Chondrocyte (in vitro differentiated cells): ENCODE measurements at regions not wholly inside any gene's neighbourhood (a gene's known extent, or its start where the extent isn't known, plus 50 kb on each side); places are given as distances from the start of the nearest gene placed in this dataset.
A peak's percentile ranks its signal among the peaks of the same experiment; 100 is the strongest.

Experiments
- DNase-seq: peaks from one replicate; pipeline ENCODE4 v3.0.0; 2021; ENCODE audit warnings: mixed read lengths, low spot score
- H3K27ac Mint-ChIP-seq: one replicate; pipeline ENCODE4 v1.8.0; 2021; ENCODE audit warnings: mild to moderate bottlenecking, moderate library complexity, mixed read lengths; ENCODE audit not compliant: unreplicated experiment
- H3K27me3 Mint-ChIP-seq: 2 replicates; pipeline ENCODE4 v1.8.0; 2021; ENCODE audit warnings: low read depth, mixed read lengths
- H3K36me3 Mint-ChIP-seq: 2 replicates; pipeline ENCODE4 v1.8.0; 2021; ENCODE audit warnings: low read depth, mixed read lengths
- H3K4me1 Mint-ChIP-seq: 2 replicates; pipeline ENCODE4 v1.8.0; 2021; ENCODE audit warnings: low read depth, mild to moderate bottlenecking, mixed read lengths
- H3K4me3 Mint-ChIP-seq: one replicate; pipeline ENCODE4 v1.8.0; 2021; ENCODE audit warnings: mild to moderate bottlenecking, moderate library complexity, mixed read lengths; ENCODE audit not compliant: unreplicated experiment
- H3K9me3 Mint-ChIP-seq: 2 replicates; pipeline ENCODE4 v1.8.0; 2021; ENCODE audit warnings: low read depth, mixed read lengths
- TF ChIP-seq, protein P1 (sequence below): fragments of 200-600 bp; sonication (generic); IDR thresholded peaks from 2 replicates; pipeline ENCODE4 v1.5.0; 2021; ENCODE audit warnings: antibody characterized with exemption, mild to moderate bottlenecking, moderate library complexity

GRCh38 chr3:159128628-159129027 lies 326.8 kb downstream of the MFSD1 start:
- Mint-ChIP-seq H3K9me3 (peaks cover 4% of the 10 kb centered on the region), H3K36me3 (no peaks in the 10 kb centered on the region), H3K4me3 (no peak overlapping the region), H3K27ac (no peak overlapping the region), H3K4me1 (no peaks in the 10 kb centered on the region), H3K27me3 (peaks cover 29% of the 10 kb centered on the region)
- DNase-seq = no peak
- TF ChIP-seq, protein P1, sequence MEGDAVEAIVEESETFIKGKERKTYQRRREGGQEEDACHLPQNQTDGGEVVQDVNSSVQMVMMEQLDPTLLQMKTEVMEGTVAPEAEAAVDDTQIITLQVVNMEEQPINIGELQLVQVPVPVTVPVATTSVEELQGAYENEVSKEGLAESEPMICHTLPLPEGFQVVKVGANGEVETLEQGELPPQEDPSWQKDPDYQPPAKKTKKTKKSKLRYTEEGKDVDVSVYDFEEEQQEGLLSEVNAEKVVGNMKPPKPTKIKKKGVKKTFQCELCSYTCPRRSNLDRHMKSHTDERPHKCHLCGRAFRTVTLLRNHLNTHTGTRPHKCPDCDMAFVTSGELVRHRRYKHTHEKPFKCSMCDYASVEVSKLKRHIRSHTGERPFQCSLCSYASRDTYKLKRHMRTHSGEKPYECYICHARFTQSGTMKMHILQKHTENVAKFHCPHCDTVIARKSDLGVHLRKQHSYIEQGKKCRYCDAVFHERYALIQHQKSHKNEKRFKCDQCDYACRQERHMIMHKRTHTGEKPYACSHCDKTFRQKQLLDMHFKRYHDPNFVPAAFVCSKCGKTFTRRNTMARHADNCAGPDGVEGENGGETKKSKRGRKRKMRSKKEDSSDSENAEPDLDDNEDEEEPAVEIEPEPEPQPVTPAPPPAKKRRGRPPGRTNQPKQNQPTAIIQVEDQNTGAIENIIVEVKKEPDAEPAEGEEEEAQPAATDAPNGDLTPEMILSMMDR = no peak

DNA sequence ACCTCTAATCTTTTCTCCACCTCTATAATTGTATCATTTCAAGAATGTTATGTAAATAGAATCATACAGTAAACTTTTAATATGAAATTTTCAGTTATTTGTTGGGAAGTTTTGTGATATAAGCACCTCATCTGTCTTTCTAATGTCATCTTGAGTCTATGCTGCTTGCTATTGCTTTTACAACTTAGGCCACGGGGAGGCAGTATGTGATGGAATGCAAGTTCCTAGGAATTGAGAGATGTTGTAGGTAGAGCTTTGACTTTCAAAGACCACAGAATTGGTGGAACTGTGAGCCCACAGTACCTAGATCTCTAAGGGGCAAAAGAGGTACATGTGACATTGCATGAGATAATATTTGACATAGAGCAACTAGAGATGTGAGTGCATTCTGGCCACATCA lies 328.3 kb downstream of the MFSD1 start:
- H3K4me3 Mint-ChIP-seq = no peak overlapping the region
- TF ChIP-seq, protein P1 = peak; percentile 32
- no peaks in the 10 kb centered on the region for H3K9me3 Mint-ChIP-seq
- H3K27me3 Mint-ChIP-seq = peaks cover 25% of the 10 kb centered on the region
- no peaks in the 10 kb centered on the region for H3K4me1 Mint-ChIP-seq
- no peaks in the 10 kb centered on the region for H3K36me3 Mint-ChIP-seq
- DNase-seq = no peak
- no peak overlapping the region for H3K27ac Mint-ChIP-seq

- Mint-ChIP-seq H3K36me3 (no peaks in the 10 kb centered on the region), H3K4me1 (no peaks in the 10 kb centered on the region), H3K4me3 (no peak overlapping the region), H3K27me3 (peaks cover 26% of the 10 kb centered on the region), H3K27ac (no peak overlapping the region), H3K9me3 (no peaks in the 10 kb centered on the region)
- no peak for DNase-seq
- TF ChIP-seq, protein P1 = no peak
Observed at GRCh38 chr3:159131376-159131775, 329.5 kb downstream of the MFSD1 start.

- TF ChIP-seq, protein P1 = no peak
- Mint-ChIP-seq H3K4me1 (no peaks in the 10 kb centered on the region), H3K9me3 (no peaks in the 10 kb centered on the region), H3K27me3 (peaks cover 13% of the 10 kb centered on the region), H3K27ac (no peak overlapping the region), H3K4me3 (no peak overlapping the region), H3K36me3 (no peaks in the 10 kb centered on the region)
- no peak for DNase-seq
Observed at GRCh38 chr3:159137949-159138348, 336.1 kb downstream of the MFSD1 start.

DNA sequence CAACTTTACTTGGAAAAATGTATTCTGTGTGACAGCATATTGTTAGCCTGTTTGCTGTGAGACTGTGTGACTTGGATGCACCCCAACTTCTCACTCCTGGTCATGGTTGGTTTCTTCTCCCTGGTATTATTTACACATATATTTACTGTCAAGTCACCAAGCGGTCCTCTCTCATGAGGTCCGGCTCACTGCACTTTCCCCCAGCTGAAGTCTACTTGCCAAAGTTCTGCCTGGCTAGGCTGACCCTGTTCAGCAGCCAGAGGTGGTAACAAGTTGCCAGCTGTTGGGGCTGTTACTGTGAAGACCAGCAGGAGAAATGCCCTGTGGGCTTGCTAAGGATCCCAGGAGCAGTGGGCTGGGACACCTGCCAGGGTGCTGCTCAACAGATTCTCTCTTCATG lies 337.5 kb downstream of the MFSD1 start:
- Mint-ChIP-seq H3K9me3 (no peaks in the 10 kb centered on the region), H3K36me3 (no peaks in the 10 kb centered on the region), H3K4me3 (no peak overlapping the region), H3K27me3 (peaks cover 10% of the 10 kb centered on the region), H3K4me1 (no peaks in the 10 kb centered on the region), H3K27ac (no peak overlapping the region)
- no peak for DNase-seq
- TF ChIP-seq, protein P1 = no peak
